Adrenal gland (tissue), 5 donors: ENCODE measurements at regions not wholly inside any gene's neighbourhood (a gene's known extent, or its start where the extent isn't known, plus 50 kb on each side); places are given as distances from the start of the nearest gene placed in this dataset.

Source experiments
- CTCF ChIP-seq, 6 experiments: fragments of 450-650 bp in 4 of 6; fragments of 200-600 bp in 2 of 6; sonication (generic) in 1 of 6; IDR thresholded peaks; 1 replicate in 5 of 6; 2 replicates in 1 of 6; pipeline versions ENCODE4 v1.5.1 to v1.8.0; 2016 to 2021; ENCODE audit warnings: antibody characterized with exemption in 6 of 6, mild to moderate bottlenecking in 2 of 6, moderate library complexity in 1 of 6
- POLR2A ChIP-seq, 2 donors: fragments of 450-650 bp; IDR thresholded peaks; one replicate each; pipeline ENCODE4 v1.6.1; 2017; ENCODE audit warnings: antibody characterized with exemption in 2 of 2, mild to moderate bottlenecking in 2 of 2, moderate library complexity in 1 of 2
- donor health status: DM: no; HTN: no; CAD: no.

GRCh38 chr11:127070808-127071207, 70.2 kb upstream of the KIRREL3 start:
- TF ChIP-seq CTCF (IDR thresholded peaks at IDR 0.05) = no peak
- no peak for TF ChIP-seq POLR2A (IDR thresholded peaks at IDR 0.05)
